IPS DF 4.7 (cell line): ENCODE measurements at regions not wholly inside any gene's neighbourhood (a gene's known extent, or its start where the extent isn't known, plus 50 kb on each side); places are given as distances from the start of the nearest gene placed in this dataset.
"Not testable (repeated sequence)": the region's sequence is repeated elsewhere in the genome, so short reads cannot be mapped to it uniquely, and the experiment has no call there.

ENCODE experiments used
- DNase-seq: peaks from one replicate; pipeline ENCODE4 v3.0.0-alpha.2; 2013; ENCODE audit warnings: low spot score; ENCODE audit errors: extremely low read depth

DNA sequence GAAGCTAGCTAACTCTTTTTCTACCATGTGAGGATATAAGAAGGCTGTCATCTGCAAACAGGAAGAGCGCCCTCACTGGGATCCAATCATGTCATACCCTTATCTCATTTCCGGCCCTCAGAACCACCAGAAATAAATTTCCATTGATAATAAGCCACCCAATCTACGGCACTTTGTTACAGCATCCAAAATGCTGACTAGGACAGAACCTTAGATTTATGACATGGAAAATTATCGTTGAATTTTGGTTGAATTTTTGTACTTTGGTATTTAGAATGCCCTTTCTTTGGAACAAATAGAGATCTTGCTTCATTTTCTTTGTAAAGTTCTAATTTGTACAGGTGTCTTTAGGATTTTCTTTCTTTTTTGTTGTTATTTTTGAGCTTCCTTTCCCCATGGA, 53.3 kb upstream of the CYLC2 start:
- DNase-seq = no peak

DNA sequence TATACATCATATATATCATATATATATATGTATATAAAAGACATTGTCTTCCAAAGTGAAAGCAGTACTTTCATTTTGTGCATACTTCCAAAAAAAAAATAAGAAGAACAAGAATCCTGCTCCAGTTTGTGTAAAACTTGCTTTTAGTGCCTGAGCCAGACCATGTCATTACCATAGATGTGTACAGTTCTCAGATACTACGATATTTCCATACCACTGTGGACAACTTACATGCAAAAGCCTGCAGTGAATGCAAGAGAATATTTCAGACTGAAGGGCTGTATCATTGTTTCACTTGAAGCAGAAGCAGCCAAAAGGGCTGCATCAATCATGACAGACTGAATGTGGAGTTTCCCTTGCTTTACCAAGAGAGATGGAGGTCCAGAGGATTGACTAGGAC, 72.6 kb upstream of the CYLC2 start:
- no peak for DNase-seq

DNA sequence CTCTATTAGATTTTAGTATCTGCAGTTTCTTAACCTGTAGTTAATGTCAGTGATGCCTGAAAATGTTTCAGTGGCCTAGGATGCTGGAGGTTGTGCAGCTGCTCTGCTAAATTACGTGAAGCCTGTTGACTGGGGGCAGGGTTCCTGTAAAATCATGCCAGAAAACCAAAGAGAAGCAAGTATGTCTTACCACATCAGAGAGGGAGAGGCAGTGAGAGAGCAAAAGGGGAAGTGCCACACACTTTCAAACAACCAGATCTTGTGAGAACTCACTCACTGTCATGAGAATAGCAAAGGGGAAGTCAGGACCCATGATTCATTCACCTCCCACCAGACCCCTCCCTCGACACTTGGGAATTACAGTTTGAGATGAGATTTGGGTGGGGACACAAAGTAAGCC, 83.9 kb upstream of the CYLC2 start:
- no peak for DNase-seq

DNA sequence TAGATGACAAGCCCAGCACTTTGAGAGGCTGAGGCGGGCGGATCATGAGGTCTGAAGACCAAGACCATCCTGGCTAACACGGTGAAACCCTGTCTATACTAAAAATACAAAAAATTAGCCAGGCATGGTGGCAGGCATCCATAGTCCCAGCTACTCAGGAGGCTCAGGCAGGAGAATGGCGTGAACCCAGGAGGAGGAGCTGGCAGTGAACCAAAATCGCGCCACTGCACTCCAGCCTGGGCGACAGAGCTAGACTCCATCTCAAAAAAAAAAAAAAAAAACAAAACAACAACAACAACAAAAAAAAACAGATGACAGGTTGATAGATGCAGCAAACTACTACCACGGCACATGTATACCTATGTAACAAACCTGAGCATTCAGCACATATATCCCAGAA, 89.3 kb upstream of the CYLC2 start:
- not testable (repeated sequence) for DNase-seq

DNA sequence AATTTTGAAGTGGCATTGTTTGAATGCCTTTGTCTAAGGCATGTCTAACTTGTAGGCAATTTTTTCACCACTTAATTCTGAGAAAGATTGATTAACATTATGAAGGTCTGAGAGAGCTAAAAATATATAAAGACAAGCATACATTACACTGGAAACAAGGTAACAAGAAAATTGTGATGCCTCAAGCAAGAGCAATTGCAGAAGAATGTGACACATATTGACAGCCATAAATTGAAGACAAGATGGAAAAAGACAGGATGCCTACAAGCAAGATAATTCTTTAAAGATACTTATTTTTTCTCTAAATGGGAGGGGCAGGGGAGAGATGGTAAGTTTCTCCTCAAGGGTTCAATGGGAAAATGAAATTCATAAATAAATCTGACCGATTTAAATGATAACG, 103.1 kb upstream of the CYLC2 start:
- DNase-seq = no peak

DNA sequence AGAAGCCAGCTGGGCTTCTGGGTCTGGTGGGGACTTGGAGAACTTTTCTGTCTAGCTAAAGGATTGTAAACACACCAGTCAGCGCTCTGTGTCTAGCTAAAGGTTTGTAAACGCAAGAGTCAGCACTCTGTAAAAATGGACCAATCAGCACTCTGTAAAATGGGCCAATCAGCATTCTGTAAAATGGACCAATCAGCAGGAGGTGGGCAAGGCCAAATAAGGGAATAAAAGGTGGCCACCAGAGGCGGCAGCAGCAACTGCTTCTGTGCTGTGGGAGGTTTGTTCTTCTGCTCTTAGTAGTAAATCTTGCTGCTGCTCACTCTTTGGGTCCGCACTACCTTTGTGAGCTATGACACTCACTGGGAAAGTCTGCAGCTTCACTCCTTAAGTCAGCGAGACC, 106.4 kb upstream of the CYLC2 start:
- not testable (repeated sequence) for DNase-seq

DNA sequence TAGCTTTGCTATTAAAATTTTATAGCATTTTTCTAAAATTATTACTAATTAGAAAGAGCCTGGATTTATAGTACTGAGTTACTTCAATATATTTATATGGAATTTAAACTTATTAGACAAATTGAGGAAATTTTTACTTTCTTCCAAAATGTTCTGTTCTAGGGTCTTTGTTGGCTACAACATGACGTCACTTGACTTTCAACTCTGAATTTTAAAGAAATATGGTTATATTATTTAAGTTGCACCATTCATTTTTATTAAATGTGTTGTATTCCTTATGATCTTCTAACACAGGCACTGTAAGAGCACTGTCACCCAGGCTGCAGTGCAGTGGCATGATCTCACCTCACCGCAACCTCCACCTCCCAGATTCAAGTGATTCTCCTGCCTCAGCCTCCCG, 119.4 kb upstream of the CYLC2 start:
- DNase-seq = no peak

DNA sequence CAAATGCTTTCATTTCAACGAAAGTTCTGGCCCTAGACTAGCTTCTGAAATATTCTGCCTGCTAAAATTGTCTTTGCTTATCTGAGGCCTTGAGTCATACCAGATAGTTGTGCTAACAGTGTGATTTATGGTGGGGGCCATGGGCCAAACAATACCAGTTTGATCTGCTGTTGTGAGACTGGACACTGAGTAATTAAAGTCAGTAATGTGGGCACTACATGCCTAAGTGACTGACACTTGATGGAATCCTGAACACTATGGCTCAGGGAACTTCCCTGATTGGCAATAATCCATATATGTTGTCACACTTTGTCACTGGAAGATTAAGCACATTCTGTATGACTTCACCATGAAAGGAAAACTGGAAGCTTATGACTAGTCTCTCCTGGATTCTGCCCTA, 127.6 kb upstream of the CYLC2 start:
- DNase-seq = no peak

DNA sequence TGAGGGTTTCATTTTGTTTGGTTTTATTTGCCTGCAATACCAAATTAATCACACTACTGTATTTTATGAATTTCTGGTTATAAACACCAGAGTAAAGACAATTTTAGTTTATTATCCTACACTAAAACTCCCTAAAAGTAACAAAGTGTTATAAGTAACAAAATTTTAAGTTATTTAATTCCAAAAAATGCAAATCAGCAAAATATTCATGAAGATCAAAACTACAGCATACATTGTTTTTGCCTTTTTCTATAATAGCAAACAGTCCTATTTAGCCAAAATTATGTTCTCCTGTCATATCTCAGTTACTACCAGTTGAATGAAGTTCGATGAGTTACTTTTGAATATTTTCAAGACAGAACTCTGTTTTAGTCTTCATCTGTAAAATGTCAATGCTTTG, 132.7 kb upstream of the CYLC2 start:
- no peak for DNase-seq

DNA sequence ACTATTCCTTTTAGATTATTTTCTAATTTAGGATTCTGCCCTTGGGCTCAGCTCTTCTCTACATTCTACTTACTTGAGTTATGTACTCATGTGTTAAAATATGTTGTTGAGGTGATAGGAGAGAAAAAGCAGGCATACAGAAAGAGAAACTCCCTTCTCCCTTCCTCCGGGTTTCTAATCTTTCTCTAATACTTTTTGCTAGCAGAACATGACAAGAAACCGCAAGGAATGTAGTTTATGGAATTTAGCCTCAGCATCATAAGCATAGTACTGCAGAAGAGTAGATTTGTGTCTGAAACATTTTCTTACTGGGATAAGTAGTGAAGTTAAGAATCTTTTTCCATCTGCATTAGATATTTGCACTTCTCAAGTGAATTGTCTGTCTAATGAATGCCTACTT, 139.5 kb upstream of the CYLC2 start:
- DNase-seq = no peak

DNA sequence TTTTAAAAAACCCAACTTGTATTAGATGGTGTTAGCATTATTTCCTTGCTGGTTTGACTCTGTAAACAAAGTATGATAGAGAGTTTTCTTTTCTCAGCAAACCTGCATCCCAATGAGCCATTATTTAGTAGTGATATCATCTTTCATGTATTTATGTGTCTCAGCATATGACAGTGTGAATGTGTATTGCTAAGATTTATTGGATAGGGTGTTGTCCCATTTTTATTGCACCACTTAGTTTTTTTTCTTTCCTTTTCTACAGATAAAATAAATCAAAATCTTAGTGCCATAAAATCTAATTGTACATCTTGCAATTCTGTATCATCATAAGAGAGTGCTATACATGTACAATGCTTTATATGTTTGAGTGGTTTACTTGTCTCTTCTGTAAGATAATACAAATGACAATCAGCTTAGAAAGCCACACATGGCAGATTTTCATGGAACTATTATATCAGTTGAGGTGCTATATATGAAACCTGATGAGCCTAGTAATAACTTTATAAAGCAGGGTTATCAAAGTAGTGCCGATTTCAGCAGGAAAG, 149.2 kb upstream of the CYLC2 start:
- no peak for DNase-seq

DNA sequence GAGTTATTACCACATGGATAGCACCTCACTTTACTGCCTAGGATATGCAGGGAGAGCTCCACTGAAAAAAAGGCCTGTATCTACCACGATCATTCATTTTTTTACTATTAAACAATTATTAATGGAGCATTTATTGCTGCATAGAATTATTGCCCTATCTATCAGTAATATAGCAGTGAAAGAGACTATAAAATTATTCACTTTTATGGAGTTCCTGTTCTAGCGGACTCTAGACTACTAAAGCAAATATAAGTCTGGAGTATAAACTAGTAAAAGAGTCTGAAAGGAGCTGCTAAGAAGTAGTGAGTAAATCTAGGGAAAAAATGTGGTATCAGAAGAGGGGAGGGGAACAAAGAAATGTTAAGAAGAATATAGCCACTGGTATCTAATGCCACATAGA, 150.4 kb upstream of the CYLC2 start:
- DNase-seq = no peak

DNA sequence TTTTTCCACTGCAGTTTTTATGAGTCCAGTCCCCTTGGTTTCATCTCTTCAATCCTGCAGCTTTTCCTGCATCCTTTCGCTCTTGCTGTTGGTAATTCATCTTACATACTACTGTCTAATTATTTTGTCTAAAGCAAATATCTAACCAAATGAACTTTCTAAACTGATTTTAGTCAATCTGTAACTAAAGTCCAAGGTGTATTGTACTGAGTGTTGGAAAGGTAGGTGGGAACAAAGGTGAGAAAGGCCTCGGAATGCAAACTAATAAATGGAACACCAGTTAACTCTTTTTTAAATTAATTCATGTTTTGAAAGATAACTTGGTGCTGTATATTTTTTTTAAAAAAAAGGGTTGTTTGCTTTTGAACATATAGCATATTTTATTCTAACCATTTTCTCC, 152.7 kb upstream of the CYLC2 start:
- DNase-seq = no peak

DNA sequence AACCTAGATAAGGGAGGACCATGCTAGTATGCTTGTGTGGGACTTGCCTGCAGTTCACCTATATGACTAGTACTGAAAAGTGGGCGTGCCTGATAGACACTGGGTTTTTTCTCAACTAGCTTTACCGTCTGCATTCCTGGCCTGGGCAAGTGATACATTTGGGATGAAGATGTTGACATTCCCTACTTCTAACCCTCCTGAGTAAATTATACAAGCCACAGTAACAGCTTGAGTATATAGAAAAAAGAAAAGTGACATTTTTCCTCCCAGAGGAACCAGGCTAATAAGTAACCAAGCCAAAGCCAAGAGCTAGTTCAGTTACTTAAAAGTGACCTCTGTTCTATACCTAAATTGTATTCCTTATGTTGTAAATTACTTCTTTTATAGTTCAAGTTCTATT, 153.8 kb upstream of the CYLC2 start:
- DNase-seq = no peak

DNA sequence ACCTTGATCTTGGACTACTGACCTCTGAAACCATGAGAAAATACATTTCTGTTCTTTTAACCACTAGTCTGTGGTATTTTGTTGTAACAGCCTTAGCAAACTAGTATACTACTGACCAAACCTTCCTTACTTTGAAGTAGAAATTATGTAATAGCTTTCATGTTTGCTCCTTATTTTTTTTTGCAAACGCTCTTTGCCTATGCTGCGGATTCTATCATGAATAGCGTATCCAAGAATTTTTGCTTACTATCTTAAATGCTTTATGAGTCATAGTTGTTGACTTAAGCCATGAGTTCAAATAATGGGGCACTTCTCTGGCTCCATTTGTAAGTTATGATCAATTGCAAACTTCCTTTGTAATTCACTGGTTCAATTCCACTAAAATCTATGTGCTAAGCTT, 154.8 kb upstream of the CYLC2 start:
- DNase-seq = no peak

DNA sequence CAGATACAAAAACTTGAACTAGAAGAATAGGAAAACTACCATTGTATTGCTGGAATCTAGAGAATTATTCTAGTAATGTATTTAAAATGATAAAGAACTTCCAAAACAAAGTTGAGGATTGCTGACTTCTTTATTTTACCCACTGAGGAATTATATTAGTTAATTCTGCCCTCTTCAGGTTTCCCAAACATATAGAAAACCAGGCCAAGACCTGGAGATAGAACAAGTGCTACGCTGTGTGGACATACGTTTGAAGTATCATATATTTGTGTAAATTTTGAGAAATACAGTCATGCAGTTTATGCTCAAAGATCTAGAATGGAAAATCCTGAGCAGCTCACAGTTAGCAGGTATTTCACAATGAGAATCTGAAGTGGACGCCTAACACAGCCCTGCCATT, 162.3 kb upstream of the CYLC2 start:
- no peak for DNase-seq

DNA sequence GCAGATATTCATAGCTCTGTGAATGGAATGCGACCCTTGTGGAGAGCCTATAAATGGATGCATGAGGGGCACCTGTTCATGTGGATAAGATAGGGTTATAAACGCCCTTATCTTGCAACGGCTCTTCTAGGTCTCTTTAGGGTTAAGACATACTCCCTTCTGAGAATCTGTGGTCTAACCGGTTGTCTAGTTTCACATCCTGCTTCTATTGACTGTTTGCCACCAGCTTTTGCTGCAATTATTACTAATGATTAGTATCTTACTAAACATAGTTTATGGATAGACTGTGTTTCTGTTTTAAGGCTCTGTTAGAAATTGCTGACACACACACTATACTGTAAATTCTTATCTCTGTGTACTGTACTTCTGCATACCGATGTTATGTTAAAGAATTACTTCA, 198.9 kb upstream of the CYLC2 start:
- no peak for DNase-seq

DNA sequence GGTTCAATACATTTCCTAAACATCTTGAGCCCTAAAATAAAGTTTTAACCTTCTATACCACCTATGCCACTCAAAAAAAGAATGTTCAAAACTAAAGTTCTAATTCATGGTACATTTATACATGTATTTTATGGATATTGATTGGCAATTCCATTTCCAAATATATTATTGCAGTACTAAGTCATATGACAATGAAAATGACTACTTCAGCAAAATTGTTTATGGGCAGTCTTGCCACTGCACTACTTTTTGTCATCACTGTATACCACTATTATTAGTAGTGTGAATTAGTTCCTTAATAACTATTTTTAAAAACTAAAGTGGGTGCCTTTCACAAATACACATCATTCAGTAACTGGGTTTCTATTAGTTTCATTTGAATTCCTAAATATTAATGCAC, 199.6 kb upstream of the CYLC2 start:
- no peak for DNase-seq

DNA sequence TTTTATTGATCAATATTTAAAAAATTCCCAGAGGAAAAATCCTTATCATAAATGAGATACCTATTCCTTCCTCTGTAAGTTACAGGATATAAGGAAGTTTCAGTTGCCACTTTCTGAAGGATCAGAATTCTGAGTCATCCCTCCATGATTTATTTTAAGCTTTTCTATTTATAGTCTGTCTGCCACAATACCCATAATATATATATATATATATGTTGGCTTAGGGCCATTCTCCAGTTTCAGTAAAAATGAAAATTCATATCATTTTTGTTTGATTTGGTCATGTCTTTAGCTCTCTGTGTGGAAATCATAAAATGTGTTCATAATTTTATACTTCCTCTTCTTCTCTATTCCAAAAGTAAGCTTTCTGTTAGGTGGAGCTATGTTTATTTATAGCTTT, 215.8 kb upstream of the CYLC2 start:
- DNase-seq = no peak

DNA sequence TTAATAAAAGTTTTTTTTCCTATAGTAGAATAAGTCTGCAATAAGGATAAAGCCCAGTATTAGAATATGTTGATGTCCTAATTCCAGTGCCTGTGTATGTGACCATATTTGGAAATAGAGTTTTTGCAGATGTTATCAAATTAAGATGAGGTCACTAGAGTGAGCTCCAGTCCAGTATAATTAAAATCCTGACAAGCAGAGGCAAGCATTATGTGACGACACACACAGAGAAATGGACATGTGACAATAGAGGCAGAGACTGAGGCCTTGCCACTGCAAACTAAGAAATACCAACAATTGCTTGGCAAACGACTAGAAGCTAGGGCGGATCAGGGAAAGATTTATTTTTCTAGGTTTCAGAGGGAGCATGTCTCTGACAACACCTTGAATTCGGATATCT, 216.4 kb upstream of the CYLC2 start:
- no peak for DNase-seq

DNA sequence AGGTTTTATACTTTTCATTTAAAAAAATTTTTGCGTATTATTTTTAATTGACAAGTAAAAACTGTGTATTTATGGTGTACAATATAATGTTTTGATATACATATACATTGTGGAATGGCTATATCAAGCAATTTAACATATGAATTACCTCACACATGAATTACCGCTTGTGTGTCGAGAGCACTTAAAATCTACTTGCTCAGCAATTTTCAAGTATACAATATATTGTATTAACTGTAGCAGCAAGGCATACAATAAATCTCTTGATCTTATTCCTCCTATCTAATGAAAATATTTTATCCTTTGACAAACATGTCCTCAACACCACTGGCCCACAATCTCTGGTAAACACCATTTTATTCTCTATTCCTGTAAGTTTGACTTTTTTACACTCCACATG, 224.4 kb upstream of the CYLC2 start:
- DNase-seq = no peak

DNA sequence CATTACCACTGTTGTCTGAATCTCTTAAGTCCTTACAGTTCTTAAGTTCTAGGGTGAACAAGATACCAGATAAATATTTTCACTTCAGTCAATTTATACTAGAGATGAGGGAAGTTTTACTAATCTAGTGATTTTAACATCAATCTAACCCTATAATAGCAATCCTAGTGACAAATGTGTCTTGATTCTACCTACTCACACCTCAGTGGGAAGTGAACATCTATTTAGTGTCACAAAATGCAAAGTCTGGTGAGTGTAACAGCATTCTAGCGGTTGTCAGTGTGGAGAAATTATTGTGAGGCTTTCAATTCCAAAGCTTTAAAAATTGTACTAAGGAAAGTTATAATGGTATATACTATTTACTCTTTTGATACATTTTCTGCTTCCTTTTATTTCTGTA, 225.8 kb upstream of the CYLC2 start:
- no peak for DNase-seq

DNA sequence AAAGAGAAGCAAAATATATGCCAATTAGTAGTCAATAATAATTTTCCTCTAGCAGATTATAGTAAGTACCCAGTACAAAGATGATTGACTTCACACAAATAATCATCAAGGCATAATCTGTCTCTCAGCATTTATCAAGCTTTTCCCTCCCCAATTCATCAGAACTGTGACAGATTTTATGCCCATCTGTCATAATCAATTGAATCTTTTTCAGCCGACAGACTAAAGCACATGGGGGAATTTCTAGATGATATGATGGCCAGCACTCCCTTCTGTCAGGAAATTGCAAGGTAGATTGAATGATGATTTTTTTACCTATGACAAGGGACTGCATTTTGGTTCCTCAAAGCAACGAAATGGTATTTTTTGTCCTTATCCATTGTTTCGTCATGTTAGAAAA, 227.1 kb upstream of the CYLC2 start:
- DNase-seq = no peak

DNA sequence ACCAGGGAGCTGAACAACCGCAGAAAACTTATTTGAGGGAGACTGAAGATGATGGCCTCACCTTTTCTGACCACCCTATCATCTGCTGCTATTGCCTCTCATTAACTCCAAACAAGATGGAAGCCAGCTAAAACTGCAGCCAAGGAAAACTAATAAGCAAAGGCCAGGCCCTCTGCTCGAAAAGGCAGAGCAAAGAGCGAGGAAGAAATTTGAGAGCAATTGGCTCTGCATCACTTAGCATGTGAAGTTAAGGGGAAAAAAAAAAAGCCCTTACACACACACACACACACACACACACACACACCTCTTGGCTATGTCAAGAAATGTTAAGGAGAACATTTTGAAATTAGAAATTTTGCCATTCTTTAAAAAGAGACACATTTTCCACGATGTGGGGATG, 228.1 kb upstream of the CYLC2 start:
- DNase-seq = no peak
